Body of pancreas (tissue), 4 donors: ENCODE measurements at regions not wholly inside any gene's neighbourhood (a gene's known extent, or its start where the extent isn't known, plus 50 kb on each side); places are given as distances from the start of the nearest gene placed in this dataset.

Experiments used
- POLR2A ChIP-seq, 3 donors: fragments of 450-650 bp; IDR thresholded peaks; one replicate each; pipeline ENCODE4 v1.6.1; 2016; ENCODE audit warnings: antibody characterized with exemption in 3 of 3, mild to moderate bottlenecking in 2 of 3
- TF ChIP-seq, protein P1 (sequence below), 7 experiments: fragments of 450-650 bp in 4 of 7; fragments of 200-600 bp in 3 of 7; sonication (generic) in 3 of 7; IDR thresholded peaks; one replicate each; pipeline ENCODE4 v1.5.1; 2016 to 2019; ENCODE audit warnings: antibody characterized with exemption in 7 of 7

DNA sequence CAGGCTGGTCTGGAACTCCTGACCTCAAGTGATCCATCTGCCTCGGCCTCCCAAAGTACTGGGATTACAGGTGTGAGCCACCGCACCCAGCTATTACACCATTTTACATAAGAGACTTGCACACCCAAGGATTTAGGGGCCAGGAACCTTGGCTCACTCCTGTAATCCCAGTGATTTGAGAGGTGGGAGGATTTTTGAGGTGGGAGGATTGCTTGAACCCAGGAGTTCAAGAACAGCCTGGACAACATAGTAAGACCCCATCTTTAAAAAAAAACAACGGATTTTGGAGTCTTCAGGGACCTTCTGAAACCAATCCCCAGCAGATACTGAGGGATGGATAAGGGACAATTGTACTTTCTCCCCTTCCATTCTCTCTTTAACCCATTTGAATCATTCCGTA, 55.3 kb upstream of the PIM1 start:
- TF ChIP-seq, protein P1, sequence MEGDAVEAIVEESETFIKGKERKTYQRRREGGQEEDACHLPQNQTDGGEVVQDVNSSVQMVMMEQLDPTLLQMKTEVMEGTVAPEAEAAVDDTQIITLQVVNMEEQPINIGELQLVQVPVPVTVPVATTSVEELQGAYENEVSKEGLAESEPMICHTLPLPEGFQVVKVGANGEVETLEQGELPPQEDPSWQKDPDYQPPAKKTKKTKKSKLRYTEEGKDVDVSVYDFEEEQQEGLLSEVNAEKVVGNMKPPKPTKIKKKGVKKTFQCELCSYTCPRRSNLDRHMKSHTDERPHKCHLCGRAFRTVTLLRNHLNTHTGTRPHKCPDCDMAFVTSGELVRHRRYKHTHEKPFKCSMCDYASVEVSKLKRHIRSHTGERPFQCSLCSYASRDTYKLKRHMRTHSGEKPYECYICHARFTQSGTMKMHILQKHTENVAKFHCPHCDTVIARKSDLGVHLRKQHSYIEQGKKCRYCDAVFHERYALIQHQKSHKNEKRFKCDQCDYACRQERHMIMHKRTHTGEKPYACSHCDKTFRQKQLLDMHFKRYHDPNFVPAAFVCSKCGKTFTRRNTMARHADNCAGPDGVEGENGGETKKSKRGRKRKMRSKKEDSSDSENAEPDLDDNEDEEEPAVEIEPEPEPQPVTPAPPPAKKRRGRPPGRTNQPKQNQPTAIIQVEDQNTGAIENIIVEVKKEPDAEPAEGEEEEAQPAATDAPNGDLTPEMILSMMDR (IDR thresholded peaks at IDR 0.05), result no peak
- no peak for TF ChIP-seq POLR2A (IDR thresholded peaks at IDR 0.05)
